Astrocyte of the cerebellum (primary cell): ENCODE measurements at regions not wholly inside any gene's neighbourhood (a gene's known extent, or its start where the extent isn't known, plus 50 kb on each side); places are given as distances from the start of the nearest gene placed in this dataset.

Experiments used
- DNase-seq: peaks from one replicate; pipeline ENCODE4 v3.0.0-alpha.2; 2011; ENCODE audit warnings: low read depth
- H3K4me3 ChIP-seq: 2 replicates; pipeline ENCODE4 v1.5.1; 2011; ENCODE audit warnings: mild to moderate bottlenecking, low read depth, low read length, moderate library complexity
- CTCF ChIP-seq: IDR thresholded peaks from 2 replicates; pipeline ENCODE4 v1.5.1; 2012; ENCODE audit warnings: low read length, low read depth, moderate library complexity, mild to moderate bottlenecking; ENCODE audit errors: missing control alignments
- in situ Hi-C: cut with HindIII; loops from 2 replicates; pipeline ENCODE4 v1.10.0; 2017; ENCODE audit warnings: low sequenced_read_pairs

- no peak overlapping the region for H3K4me3 ChIP-seq
- no peak for DNase-seq
- TF ChIP-seq CTCF, result no peak
- in situ Hi-C loops, result no loop called here
Observed at GRCh38 chr15:94582368-94582767, 351.0 kb downstream of the MCTP2 start.

- no peak overlapping the region for H3K4me3 ChIP-seq
- no peak for DNase-seq
- in situ Hi-C loops, result no loop called here
- TF ChIP-seq CTCF, result no peak
Observed at GRCh38 chr15:94584833-94585244, 353.5 kb downstream of the MCTP2 start.

- no peak overlapping the region for H3K4me3 ChIP-seq
- no peak for DNase-seq
- TF ChIP-seq CTCF, result no peak
- in situ Hi-C loops, result no loop called here
Observed at GRCh38 chr15:94586099-94586498, 354.7 kb downstream of the MCTP2 start.

GRCh38 chr15:94587113-94587512 is 355.8 kb downstream of the MCTP2 start:
- H3K4me3 ChIP-seq, result no peak overlapping the region
- no peak for DNase-seq
- TF ChIP-seq CTCF, result no peak
- in situ Hi-C loops, result no loop called here

- in situ Hi-C loops, result no loop called here
- no peak for TF ChIP-seq CTCF
- no peak for DNase-seq
- H3K4me3 ChIP-seq, result no peak overlapping the region
Observed at GRCh38 chr15:94588993-94589392, 357.6 kb downstream of the MCTP2 start.

- DNase-seq, result no peak
- TF ChIP-seq CTCF, result no peak
- in situ Hi-C loops, result no loop called here
- H3K4me3 ChIP-seq, result no peak overlapping the region
Observed at GRCh38 chr15:94592495-94592894, 361.1 kb downstream of the MCTP2 start.

- H3K4me3 ChIP-seq, result no peak overlapping the region
- TF ChIP-seq CTCF, result no peak
- in situ Hi-C loops, result no loop called here
- DNase-seq, result no peak
Observed at GRCh38 chr15:94596707-94597106, 365.3 kb downstream of the MCTP2 start.
